ENCODE measurements at regions not wholly inside any gene's neighbourhood (a gene's known extent, or its start where the extent isn't known, plus 50 kb on each side); places are given as distances from the start of the nearest gene placed in this dataset.
"Not testable (repeated sequence)": the region's sequence is repeated elsewhere in the genome, so short reads cannot be mapped to it uniquely, and the experiment has no call there.

GRCh38 chr2:868857-869256 is 81.8 kb upstream of the SNTG2 start:
- TF ChIP-seq EP300, CTCF, POLR2A (IDR thresholded peaks at IDR 0.05): not testable (repeated sequence)

Data from ovary (tissue), 3 donors.